Gastroesophageal sphincter (tissue), 3 donors: ENCODE measurements at regions not wholly inside any gene's neighbourhood (a gene's known extent, or its start where the extent isn't known, plus 50 kb on each side); places are given as distances from the start of the nearest gene placed in this dataset.

Experiments used
- CTCF ChIP-seq, 4 experiments: fragments of 200-600 bp in 2 of 4; fragments of 450-650 bp in 2 of 4; sonication (generic) in 1 of 4; IDR thresholded peaks; one replicate each; pipeline ENCODE4 v1.5.1; 2017 to 2019; ENCODE audit warnings: antibody characterized with exemption in 4 of 4, mild to moderate bottlenecking in 2 of 4, moderate library complexity in 2 of 4
- EP300 ChIP-seq: sonication (generic); formaldehyde crosslinking; IDR thresholded peaks from one replicate; pipeline ENCODE4 v1.6.1; 2017; ENCODE audit warnings: antibody characterized with exemption, mild to moderate bottlenecking
- POLR2A ChIP-seq, 2 donors: fragments of 450-650 bp; IDR thresholded peaks; one replicate each; pipeline ENCODE4 v1.6.1; 2017; ENCODE audit warnings: antibody characterized with exemption in 2 of 2, mild to moderate bottlenecking in 2 of 2, moderate library complexity in 1 of 2
- POLR2AphosphoS5 ChIP-seq: sonication (generic); formaldehyde crosslinking; IDR thresholded peaks from one replicate; pipeline ENCODE4 v1.6.1; 2017; ENCODE audit warnings: antibody characterized with exemption

GRCh38 chr7:114158275-114158674 is 239.5 kb upstream of the PPP1R3A start:
- TF ChIP-seq POLR2A (IDR thresholded peaks at IDR 0.05) (no peak), CTCF (IDR thresholded peaks at IDR 0.05) (no peak), POLR2AphosphoS5 (no peak), EP300 (no peak)
